GM12878 (cell line): ENCODE measurements at regions not wholly inside any gene's neighbourhood (a gene's known extent, or its start where the extent isn't known, plus 50 kb on each side); places are given as distances from the start of the nearest gene placed in this dataset.

ENCODE experiments used
- ATF7 ChIP-seq: fragments of 450-650 bp; IDR thresholded peaks from 2 replicates; pipeline ENCODE4 v1.6.1; 2016; ENCODE audit warnings: low read depth, mild to moderate bottlenecking
- CREB1 ChIP-seq: IDR thresholded peaks from 2 replicates; pipeline ENCODE4 v1.6.1; 2012; ENCODE audit warnings: low read depth, mild to moderate bottlenecking, inconsistent platforms
- CREM ChIP-seq: IDR thresholded peaks from 2 replicates; pipeline ENCODE4 v1.6.1; 2014; ENCODE audit warnings: antibody characterized with exemption, low read depth
- CTCF ChIP-seq, 3 experiments: IDR thresholded peaks in 2 of 3; conservative IDR thresholded peaks in 1 of 3; 2 replicates each; pipeline ENCODE4 v1.5.1; 2011; ENCODE audit warnings: low read depth in 3 of 3, low read length in 3 of 3, mild to moderate bottlenecking in 3 of 3, control low read depth in 2 of 3, moderate library complexity in 2 of 3, inconsistent platforms in 1 of 3, mixed read lengths in 1 of 3; ENCODE audit not compliant: control insufficient read depth in 2 of 3, insufficient read depth in 1 of 3; ENCODE audit errors: extremely low read depth in 1 of 3
- EP300 ChIP-seq, 2 experiments: fragments of 150-350 bp in 1 of 2; IDR thresholded peaks; 2 replicates each; pipeline ENCODE4 v1.6.1; 2011 to 2012; ENCODE audit warnings: low read depth in 2 of 2, low read length in 2 of 2, borderline replicate concordance in 1 of 2, improper control_type of control experiment in 1 of 2, inconsistent platforms in 1 of 2; ENCODE audit not compliant: control insufficient read depth in 1 of 2
- EZH2 ChIP-seq: IDR thresholded peaks from 2 replicates; pipeline ENCODE4 v1.6.1; 2012; ENCODE audit warnings: low read depth, mild to moderate bottlenecking, control low read depth, inconsistent platforms, low read length, borderline replicate concordance; ENCODE audit not compliant: control insufficient read depth
- POLR2A ChIP-seq: IDR thresholded peaks from 2 replicates; pipeline ENCODE4 v1.6.1; 2011; ENCODE audit warnings: low read depth, mild to moderate bottlenecking, low read length
- POLR2AphosphoS5 ChIP-seq: IDR thresholded peaks from 2 replicates; pipeline ENCODE4 v1.6.1; 2011; ENCODE audit warnings: mild to moderate bottlenecking, low read length, inconsistent platforms
- STAT3 ChIP-seq: IDR thresholded peaks from 2 replicates; pipeline ENCODE4 v1.6.1; 2011; ENCODE audit warnings: low read depth, low read length, improper control_type of control experiment
- TAF1 ChIP-seq: IDR thresholded peaks from 2 replicates; pipeline ENCODE4 v1.6.1; 2011; ENCODE audit warnings: mild to moderate bottlenecking, low read depth, low read length, borderline replicate concordance
- TCF12 ChIP-seq: IDR thresholded peaks from 2 replicates; pipeline ENCODE4 v1.6.1; 2011; ENCODE audit warnings: low read depth, mild to moderate bottlenecking, low read length
- TF ChIP-seq, protein P1 (sequence below): IDR thresholded peaks from 2 replicates; pipeline ENCODE4 v1.6.1; 2012; ENCODE audit warnings: improper control_type of control experiment, low read depth, low read length; ENCODE audit not compliant: insufficient replicate concordance

GRCh38 chr10:33810986-33811385 lies 476.5 kb upstream of the NRP1 start:
- TF ChIP-seq CTCF (IDR thresholded peaks at IDR 0.05 in 2 of 3, conservative IDR thresholded peaks at IDR 0.05 in 1 of 3; ENCODE audit: control insufficient read depth in 2 of 3, extremely low read depth in 1 of 3, insufficient read depth in 1 of 3, low read depth in 3 of 3, low read length in 3 of 3) = no peak
- TF ChIP-seq, protein P1, sequence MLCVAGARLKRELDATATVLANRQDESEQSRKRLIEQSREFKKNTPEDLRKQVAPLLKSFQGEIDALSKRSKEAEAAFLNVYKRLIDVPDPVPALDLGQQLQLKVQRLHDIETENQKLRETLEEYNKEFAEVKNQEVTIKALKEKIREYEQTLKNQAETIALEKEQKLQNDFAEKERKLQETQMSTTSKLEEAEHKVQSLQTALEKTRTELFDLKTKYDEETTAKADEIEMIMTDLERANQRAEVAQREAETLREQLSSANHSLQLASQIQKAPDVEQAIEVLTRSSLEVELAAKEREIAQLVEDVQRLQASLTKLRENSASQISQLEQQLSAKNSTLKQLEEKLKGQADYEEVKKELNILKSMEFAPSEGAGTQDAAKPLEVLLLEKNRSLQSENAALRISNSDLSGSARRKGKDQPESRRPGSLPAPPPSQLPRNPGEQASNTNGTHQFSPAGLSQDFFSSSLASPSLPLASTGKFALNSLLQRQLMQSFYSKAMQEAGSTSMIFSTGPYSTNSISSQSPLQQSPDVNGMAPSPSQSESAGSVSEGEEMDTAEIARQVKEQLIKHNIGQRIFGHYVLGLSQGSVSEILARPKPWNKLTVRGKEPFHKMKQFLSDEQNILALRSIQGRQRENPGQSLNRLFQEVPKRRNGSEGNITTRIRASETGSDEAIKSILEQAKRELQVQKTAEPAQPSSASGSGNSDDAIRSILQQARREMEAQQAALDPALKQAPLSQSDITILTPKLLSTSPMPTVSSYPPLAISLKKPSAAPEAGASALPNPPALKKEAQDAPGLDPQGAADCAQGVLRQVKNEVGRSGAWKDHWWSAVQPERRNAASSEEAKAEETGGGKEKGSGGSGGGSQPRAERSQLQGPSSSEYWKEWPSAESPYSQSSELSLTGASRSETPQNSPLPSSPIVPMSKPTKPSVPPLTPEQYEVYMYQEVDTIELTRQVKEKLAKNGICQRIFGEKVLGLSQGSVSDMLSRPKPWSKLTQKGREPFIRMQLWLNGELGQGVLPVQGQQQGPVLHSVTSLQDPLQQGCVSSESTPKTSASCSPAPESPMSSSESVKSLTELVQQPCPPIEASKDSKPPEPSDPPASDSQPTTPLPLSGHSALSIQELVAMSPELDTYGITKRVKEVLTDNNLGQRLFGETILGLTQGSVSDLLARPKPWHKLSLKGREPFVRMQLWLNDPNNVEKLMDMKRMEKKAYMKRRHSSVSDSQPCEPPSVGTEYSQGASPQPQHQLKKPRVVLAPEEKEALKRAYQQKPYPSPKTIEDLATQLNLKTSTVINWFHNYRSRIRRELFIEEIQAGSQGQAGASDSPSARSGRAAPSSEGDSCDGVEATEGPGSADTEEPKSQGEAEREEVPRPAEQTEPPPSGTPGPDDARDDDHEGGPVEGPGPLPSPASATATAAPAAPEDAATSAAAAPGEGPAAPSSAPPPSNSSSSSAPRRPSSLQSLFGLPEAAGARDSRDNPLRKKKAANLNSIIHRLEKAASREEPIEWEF = no peak
- no peak for TF ChIP-seq POLR2A
- TF ChIP-seq TCF12 = no peak
- TF ChIP-seq ATF7 = no peak
- TF ChIP-seq POLR2AphosphoS5 = no peak
- TF ChIP-seq TAF1 = no peak
- no peak for TF ChIP-seq CREB1
- TF ChIP-seq EZH2 = no peak
- no peak for TF ChIP-seq CREM
- TF ChIP-seq EP300 (IDR thresholded peaks at IDR 0.05; ENCODE audit: borderline replicate concordance in 1 of 2, control insufficient read depth in 1 of 2, low read depth in 2 of 2, low read length in 2 of 2) = no peak
- no peak for TF ChIP-seq STAT3
